Neural crest cell (in vitro differentiated cells): ENCODE measurements at regions not wholly inside any gene's neighbourhood (a gene's known extent, or its start where the extent isn't known, plus 50 kb on each side); places are given as distances from the start of the nearest gene placed in this dataset.
"Not testable (repeated sequence)": the region's sequence is repeated elsewhere in the genome, so short reads cannot be mapped to it uniquely, and the experiment has no call there.

Source experiments
- DNase-seq: peaks from one replicate; pipeline ENCODE4 v3.0.0; 2021; ENCODE audit warnings: low read depth, mixed read lengths, low spot score
- H3K27ac Mint-ChIP-seq: one replicate; pipeline ENCODE4 v1.8.0; 2021; ENCODE audit warnings: mild to moderate bottlenecking, mixed read lengths; ENCODE audit not compliant: unreplicated experiment
- H3K27me3 Mint-ChIP-seq: 2 replicates; pipeline ENCODE4 v1.8.0; 2021; ENCODE audit warnings: low read depth, mild to moderate bottlenecking, mixed read lengths
- H3K36me3 Mint-ChIP-seq: 2 replicates; pipeline ENCODE4 v1.8.0; 2021; ENCODE audit warnings: low read depth, mild to moderate bottlenecking, mixed read lengths
- H3K4me1 Mint-ChIP-seq: 2 replicates; pipeline ENCODE4 v1.8.0; 2021; ENCODE audit warnings: mixed read lengths
- H3K4me3 Mint-ChIP-seq: one replicate; pipeline ENCODE4 v1.8.0; 2021; ENCODE audit warnings: mild to moderate bottlenecking, mixed read lengths
- H3K9me3 Mint-ChIP-seq: 2 replicates; pipeline ENCODE4 v1.8.0; 2021; ENCODE audit warnings: mixed read lengths
- CTCF ChIP-seq: fragments of 200-600 bp; sonication (generic); conservative IDR thresholded peaks from 2 replicates; pipeline ENCODE4 v1.5.0; 2021; ENCODE audit warnings: antibody characterized with exemption, mild to moderate bottlenecking

- H3K4me1 Mint-ChIP-seq: no peaks in the 10 kb centered on the region
- H3K36me3 Mint-ChIP-seq: peaks cover under 1% of the 10 kb centered on the region
- TF ChIP-seq CTCF: no peak
- peaks cover 38% of the 10 kb centered on the region for H3K27me3 Mint-ChIP-seq
- H3K27ac Mint-ChIP-seq: no peak overlapping the region
- H3K9me3 Mint-ChIP-seq: peaks cover under 1% of the 10 kb centered on the region
- no peak overlapping the region for H3K4me3 Mint-ChIP-seq
- DNase-seq: no peak
Measured at GRCh38 chr7:3114917-3115316, 71.2 kb upstream of the CARD11 start.

GRCh38 chr7:3117081-3117480 is 73.4 kb upstream of the CARD11 start:
- Mint-ChIP-seq H3K4me1 (no peaks in the 10 kb centered on the region), H3K27ac (no peak overlapping the region), H3K36me3 (peaks cover 6% of the 10 kb centered on the region), H3K27me3 (peaks cover 43% of the 10 kb centered on the region), H3K4me3 (no peak overlapping the region), H3K9me3 (peaks cover 6% of the 10 kb centered on the region)
- no peak for TF ChIP-seq CTCF
- no peak for DNase-seq

- H3K4me1 Mint-ChIP-seq: no peaks in the 10 kb centered on the region
- no peak overlapping the region for H3K27ac Mint-ChIP-seq
- no peak overlapping the region for H3K4me3 Mint-ChIP-seq
- H3K27me3 Mint-ChIP-seq: peaks cover 43% of the 10 kb centered on the region
- H3K9me3 Mint-ChIP-seq: peaks cover 7% of the 10 kb centered on the region
- no peak for TF ChIP-seq CTCF
- DNase-seq: no peak
- peaks cover 6% of the 10 kb centered on the region for H3K36me3 Mint-ChIP-seq
Measured at GRCh38 chr7:3117488-3118231, 74.0 kb upstream of the CARD11 start.

GRCh38 chr7:3119352-3119927 is 75.8 kb upstream of the CARD11 start:
- H3K27ac Mint-ChIP-seq, H3K36me3 Mint-ChIP-seq, H3K9me3 Mint-ChIP-seq, H3K4me1 Mint-ChIP-seq, H3K4me3 Mint-ChIP-seq, DNase-seq: not testable (repeated sequence)
- peaks cover 42% of the 10 kb centered on the region for H3K27me3 Mint-ChIP-seq

GRCh38 chr7:3119963-3120362 is 76.3 kb upstream of the CARD11 start:
- Mint-ChIP-seq H3K36me3 (peaks cover 6% of the 10 kb centered on the region), H3K27me3 (peaks cover 42% of the 10 kb centered on the region), H3K9me3 (peaks cover 10% of the 10 kb centered on the region), H3K4me3 (no peak overlapping the region), H3K27ac (no peak overlapping the region), H3K4me1 (no peaks in the 10 kb centered on the region)
- DNase-seq: no peak
- TF ChIP-seq CTCF: no peak

GRCh38 chr7:3120513-3120912 is 76.8 kb upstream of the CARD11 start:
- no peak for TF ChIP-seq CTCF

More at GRCh38 chr7:3120513-3120912, 76.8 kb upstream of the CARD11 start:
- no peak for DNase-seq
- H3K9me3 Mint-ChIP-seq: peaks cover 10% of the 10 kb centered on the region
- no peaks in the 10 kb centered on the region for H3K4me1 Mint-ChIP-seq
- no peak overlapping the region for H3K4me3 Mint-ChIP-seq
- H3K36me3 Mint-ChIP-seq: peaks cover 6% of the 10 kb centered on the region
- H3K27ac Mint-ChIP-seq: no peak overlapping the region
- peaks cover 39% of the 10 kb centered on the region for H3K27me3 Mint-ChIP-seq
